Kidney (tissue), 13 donors: ENCODE measurements at regions not wholly inside any gene's neighbourhood (a gene's known extent, or its start where the extent isn't known, plus 50 kb on each side); places are given as distances from the start of the nearest gene placed in this dataset.

Source experiments
- DNase-seq, 5 donors: peaks; one replicate each; pipeline ENCODE4 v3.0.0-alpha.2; 2013 to 2020
- FAIRE-seq: peaks from 2 replicates; lab custom pipeline; 2012; peaks lifted over from hg19 to GRCh38; lab: Jason Lieb, UNC
- H3K27ac ChIP-seq, 2 donors: one replicate each; pipeline ENCODE4 v1.7.0; 2013; ENCODE audit warnings: low read depth in 2 of 2, low read length in 2 of 2, inconsistent platforms in 1 of 2
- H3K27me3 ChIP-seq: one replicate; pipeline ENCODE4 v1.7.1; 2013; ENCODE audit warnings: low read length, inconsistent platforms; ENCODE audit not compliant: control insufficient read depth, insufficient read depth
- H3K36me3 ChIP-seq, 3 donors: one replicate each; pipeline versions ENCODE4 v1.7.0 to v1.7.1; 2013; ENCODE audit warnings: low read length in 3 of 3, control low read depth in 1 of 3, inconsistent platforms in 1 of 3; ENCODE audit not compliant: insufficient read depth in 3 of 3, control insufficient read depth in 2 of 3
- H3K4me1 ChIP-seq, 3 donors: one replicate each; pipeline versions ENCODE4 v1.7.0 to v1.7.1; 2013; ENCODE audit warnings: low read length in 3 of 3, inconsistent platforms in 1 of 3, low read depth in 1 of 3; ENCODE audit not compliant: control insufficient read depth in 2 of 3, insufficient read depth in 2 of 3
- H3K4me3 ChIP-seq, 3 donors: one replicate each; pipeline versions ENCODE4 v1.7.0 to v1.8.1; 2013; ENCODE audit warnings: low read length in 3 of 3, control low read depth in 1 of 3, inconsistent platforms in 1 of 3
- H3K9ac ChIP-seq, 3 donors: one replicate each; pipeline versions ENCODE4 v1.7.0 to v1.7.1; 2013; ENCODE audit warnings: low read length in 3 of 3, control low read depth in 1 of 3, inconsistent platforms in 1 of 3
- H3K9me3 ChIP-seq, 3 donors: one replicate each; pipeline versions ENCODE4 v1.7.0 to v1.7.1; 2013; ENCODE audit warnings: low read length in 3 of 3, control low read depth in 1 of 3, inconsistent platforms in 1 of 3; ENCODE audit not compliant: control insufficient read depth in 2 of 3, insufficient read depth in 1 of 3
- CTCF ChIP-seq: IDR thresholded peaks from 3 replicates; pipeline ENCODE4 v1.5.1; 2012; ENCODE audit warnings: mild to moderate bottlenecking, moderate library complexity, borderline replicate concordance; ENCODE audit not compliant: insufficient read depth; ENCODE audit errors: extremely low read depth
- intact Hi-C: fragments of 100-400 bp; cut with DNase I; formaldehyde crosslinking; loops from one replicate; pipeline ENCODE4 v1.11.1; 2022
- donor health status: control.
- donor health status: control.
- donor health status: control.
- donor health status: control.
- donor health status: control.
- donor health status: DM: yes; HTN: yes; CAD: no.
- donor health status: Normal renal cell carcinoma (clear cell type).

GRCh38 chr12:45122768-45123380, 72.0 kb upstream of the DBX2 start:
- FAIRE-seq (no peak), DNase-seq (peak in 2 of 5 donors; percentile 36 to 69)
- H3K9me3 ChIP-seq = no peaks in the 10 kb centered on the region
- H3K4me1 ChIP-seq = no peaks in the 10 kb centered on the region
- H3K27me3 ChIP-seq = no peaks in the 10 kb centered on the region
- no peak overlapping the region for H3K9ac ChIP-seq
- no peak overlapping the region for H3K4me3 ChIP-seq
- no peak overlapping the region for H3K27ac ChIP-seq
- peak; percentile 12 for TF ChIP-seq CTCF
- H3K36me3 ChIP-seq = no peaks in the 10 kb centered on the region
- intact Hi-C loops = no loop called here

DNA sequence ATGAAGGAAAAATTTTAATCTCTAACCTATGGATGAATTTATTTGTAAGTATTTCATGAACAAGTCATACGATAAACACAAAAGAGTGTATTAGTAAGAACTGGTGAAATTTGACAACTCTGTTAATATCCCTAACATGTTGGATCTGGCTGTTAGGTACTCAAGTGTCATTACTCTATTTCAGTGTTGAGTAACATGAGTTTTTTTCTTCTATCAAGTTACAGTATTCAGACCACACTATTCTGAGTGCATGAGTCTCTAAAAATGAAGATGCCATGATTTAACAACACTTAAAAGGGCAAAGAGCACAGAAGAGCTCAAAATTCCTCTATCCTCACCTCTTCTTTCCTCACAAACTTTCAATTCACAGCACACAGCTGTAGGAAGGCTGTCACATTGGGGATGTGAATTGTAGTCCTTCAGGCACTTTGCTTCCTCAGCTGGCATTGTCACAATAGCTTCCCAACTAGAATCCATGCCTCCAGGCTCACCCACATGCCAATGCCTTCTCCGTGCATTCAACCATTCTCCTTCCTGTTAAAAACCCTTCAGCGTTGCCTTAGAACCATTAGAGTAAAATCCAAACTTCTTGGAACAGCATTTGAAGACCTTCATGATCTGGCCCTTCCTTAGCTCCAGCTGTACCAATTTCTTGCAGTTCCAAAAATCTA, 73.7 kb upstream of the DBX2 start:
- H3K4me1 ChIP-seq = no peaks in the 10 kb centered on the region
- no peak overlapping the region for H3K4me3 ChIP-seq
- H3K36me3 ChIP-seq = no peaks in the 10 kb centered on the region
- no peak for FAIRE-seq
- intact Hi-C loops = no loop called here
- H3K27ac ChIP-seq = no peak overlapping the region
- no peak for DNase-seq
- no peak overlapping the region for H3K9ac ChIP-seq
- H3K9me3 ChIP-seq = no peaks in the 10 kb centered on the region
- H3K27me3 ChIP-seq = no peaks in the 10 kb centered on the region
- TF ChIP-seq CTCF = no peak

- Histone ChIP-seq H3K36me3 (no peaks in the 10 kb centered on the region), H3K9me3 (no peaks in the 10 kb centered on the region), H3K9ac (no peak overlapping the region), H3K4me1 (no peaks in the 10 kb centered on the region), H3K4me3 (no peak overlapping the region), H3K27ac (no peak overlapping the region), H3K27me3 (no peaks in the 10 kb centered on the region)
- intact Hi-C loops = no loop called here
- FAIRE-seq = no peak
- DNase-seq = no peak
- no peak for TF ChIP-seq CTCF
Observed at GRCh38 chr12:45125997-45126396, 75.1 kb upstream of the DBX2 start.
